HG03558 (cell line): ENCODE measurements at regions not wholly inside any gene's neighbourhood (a gene's known extent, or its start where the extent isn't known, plus 50 kb on each side); places are given as distances from the start of the nearest gene placed in this dataset.

Source experiments
- ATAC-seq: cut with Tn5 transposase; IDR thresholded peaks from one replicate; pipeline ENCODE4 v1.9.1; 2021; ENCODE audit warnings: moderate number of reproducible peaks; ENCODE audit not compliant: unreplicated experiment; ENCODE audit errors: extremely low read depth

DNA sequence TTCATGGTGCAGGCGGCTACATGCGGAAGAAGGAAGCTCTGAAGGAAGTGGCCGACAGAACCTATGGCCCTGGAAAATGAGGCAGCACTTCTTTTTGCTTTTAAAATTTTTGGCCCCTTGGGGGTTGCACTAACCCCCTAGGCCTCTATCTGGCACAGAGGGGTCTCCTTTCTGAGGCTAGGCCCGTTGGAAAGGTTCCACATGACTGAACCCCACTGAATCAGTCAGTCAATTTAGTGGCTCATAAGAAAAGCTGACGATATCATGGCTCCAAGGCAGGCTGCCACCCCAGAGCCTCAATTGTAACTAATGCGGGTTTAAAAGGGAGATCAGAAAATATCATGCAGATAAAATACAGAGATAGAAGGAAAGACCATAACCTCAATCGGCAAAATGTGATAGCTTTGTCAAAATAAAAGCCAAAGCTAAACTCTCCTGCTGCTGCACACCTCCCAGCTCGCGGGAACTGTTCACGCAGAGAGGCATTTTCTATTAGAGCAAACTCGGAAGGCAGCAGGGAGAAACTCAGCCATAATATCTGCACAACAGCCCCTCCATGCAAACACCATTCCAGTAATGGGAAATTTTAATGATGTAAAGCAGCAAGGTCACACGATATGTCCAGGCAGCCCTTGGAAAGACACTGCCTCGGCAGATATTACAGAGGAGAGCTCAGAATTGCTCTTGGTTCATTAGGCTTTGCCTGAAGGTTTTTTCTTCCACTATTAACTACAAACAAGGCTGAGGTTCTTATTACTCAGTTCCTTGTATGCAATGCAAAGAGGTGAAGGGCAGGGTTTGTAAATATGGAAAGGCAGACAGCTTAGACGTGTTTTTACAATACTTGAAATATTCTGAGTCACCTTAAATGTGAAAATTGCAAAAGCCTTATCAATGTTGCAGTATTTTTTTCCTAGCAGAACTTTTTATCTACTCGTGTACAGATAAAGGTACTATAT lies 200.4 kb upstream of the PMFBP1 start:
- no peak for ATAC-seq

- ATAC-seq, result no peak
Measured at GRCh38 chr16:72371307-72372086, 199.5 kb upstream of the PMFBP1 start.

DNA sequence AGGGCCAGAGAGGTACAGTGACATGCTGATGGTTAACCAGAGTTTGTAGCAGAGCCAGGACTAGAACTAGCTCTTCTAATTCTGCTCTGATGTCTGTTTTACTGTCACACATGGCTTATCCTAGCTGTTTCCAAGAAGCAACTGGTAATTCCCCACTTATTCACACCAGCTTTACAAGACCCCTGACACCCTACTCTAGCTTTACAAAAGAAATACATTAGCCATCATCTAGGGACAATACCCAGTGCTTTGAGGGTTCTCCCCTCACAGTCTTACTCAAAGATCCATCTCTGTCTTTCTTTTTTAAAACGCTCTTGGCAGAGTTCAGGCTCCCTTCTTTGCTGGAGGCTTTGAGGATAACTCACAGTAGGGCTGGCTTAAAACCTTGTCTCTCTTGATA lies 197.3 kb upstream of the PMFBP1 start:
- no peak for ATAC-seq

GRCh38 chr16:72367851-72368250 lies 195.9 kb upstream of the PMFBP1 start:
- ATAC-seq, result no peak

DNA sequence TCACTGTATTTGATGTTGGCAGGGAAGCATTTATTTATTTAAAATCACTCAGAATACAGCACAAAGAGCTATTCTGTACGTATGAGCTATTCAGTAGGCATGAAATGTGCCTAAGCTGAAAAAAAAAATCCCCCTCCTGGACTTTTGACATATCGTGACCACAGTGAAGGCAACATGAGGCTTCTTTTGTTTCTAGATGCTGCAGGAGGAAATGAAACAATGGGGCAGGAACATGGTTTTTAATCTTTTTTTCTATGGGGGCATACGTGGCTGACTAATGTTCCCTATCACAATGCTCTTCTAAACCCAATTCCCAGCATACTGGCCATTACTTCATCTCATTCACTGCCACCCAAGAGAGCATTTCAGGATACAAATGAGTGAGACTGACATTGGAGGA lies 191.0 kb upstream of the PMFBP1 start:
- ATAC-seq, result no peak

DNA sequence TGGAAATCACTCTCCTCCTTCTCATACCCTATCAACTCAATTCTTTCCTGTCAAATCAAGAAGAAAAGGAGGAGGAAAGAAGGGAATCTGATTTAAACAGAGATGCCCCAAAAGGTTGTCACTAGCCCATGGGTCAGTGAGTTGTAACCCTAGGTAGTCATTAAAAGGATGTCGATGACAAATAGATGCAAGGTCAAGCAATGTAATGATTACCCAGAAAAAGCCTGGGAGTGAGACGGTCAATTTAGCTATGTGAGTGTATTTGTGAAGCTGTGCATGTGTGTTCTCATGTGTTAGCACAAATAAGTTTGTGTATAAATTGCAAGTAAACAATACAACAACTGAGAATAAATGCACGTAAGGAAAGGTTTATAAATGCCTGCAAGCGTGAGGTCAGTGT lies 190.5 kb upstream of the PMFBP1 start:
- ATAC-seq, result no peak

- no peak for ATAC-seq
Measured at GRCh38 chr16:72357910-72358309, 186.0 kb upstream of the PMFBP1 start.

- no peak for ATAC-seq
Measured at GRCh38 chr16:72355561-72355960, 183.6 kb upstream of the PMFBP1 start.

- ATAC-seq, result no peak
Measured at GRCh38 chr16:72349719-72350118, 177.8 kb upstream of the PMFBP1 start.

GRCh38 chr16:72332926-72333325 lies 161.0 kb upstream of the PMFBP1 start:
- no peak for ATAC-seq

GRCh38 chr16:72324578-72324977 lies 152.6 kb upstream of the PMFBP1 start:
- no peak for ATAC-seq

DNA sequence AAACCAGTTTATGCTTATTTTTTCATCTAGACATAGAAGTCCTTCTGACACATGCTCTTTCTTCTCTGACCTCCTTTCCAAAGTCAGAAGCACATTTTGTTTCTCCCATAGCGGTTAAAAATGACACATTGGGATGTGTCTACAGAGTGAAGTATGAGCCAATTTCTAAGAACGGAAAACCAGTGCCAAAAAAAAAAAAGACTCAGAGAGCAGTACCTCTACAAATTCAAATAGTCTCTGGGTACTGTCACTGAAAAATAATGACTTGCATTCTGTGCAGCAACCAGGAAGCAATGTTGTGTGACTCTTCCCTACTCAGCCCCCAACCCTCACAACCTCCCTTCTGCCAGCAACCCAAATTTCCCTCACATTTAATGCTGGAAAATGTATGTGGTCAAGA lies 145.5 kb upstream of the PMFBP1 start:
- ATAC-seq, result no peak

- no peak for ATAC-seq
Measured at GRCh38 chr16:72313903-72314302, 141.9 kb upstream of the PMFBP1 start.

DNA sequence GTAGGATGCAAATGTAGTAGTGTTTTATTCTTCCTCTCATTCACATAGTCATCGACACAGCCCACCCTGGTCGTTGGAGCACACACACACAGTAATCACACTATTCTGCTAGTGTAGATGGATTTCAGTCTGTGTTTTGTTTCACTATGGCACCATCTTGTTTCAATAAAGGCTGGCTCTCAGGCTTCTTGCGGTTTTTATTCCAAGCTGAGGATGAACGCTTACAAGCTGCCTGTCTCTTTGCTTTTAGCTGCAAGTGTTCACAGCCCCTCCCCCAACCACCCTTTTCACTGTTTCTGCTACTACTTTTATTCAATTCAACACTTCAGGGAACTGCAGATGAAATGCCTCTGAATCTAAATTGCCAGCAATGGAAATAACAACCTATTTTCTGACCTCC lies 140.9 kb upstream of the PMFBP1 start:
- no peak for ATAC-seq

DNA sequence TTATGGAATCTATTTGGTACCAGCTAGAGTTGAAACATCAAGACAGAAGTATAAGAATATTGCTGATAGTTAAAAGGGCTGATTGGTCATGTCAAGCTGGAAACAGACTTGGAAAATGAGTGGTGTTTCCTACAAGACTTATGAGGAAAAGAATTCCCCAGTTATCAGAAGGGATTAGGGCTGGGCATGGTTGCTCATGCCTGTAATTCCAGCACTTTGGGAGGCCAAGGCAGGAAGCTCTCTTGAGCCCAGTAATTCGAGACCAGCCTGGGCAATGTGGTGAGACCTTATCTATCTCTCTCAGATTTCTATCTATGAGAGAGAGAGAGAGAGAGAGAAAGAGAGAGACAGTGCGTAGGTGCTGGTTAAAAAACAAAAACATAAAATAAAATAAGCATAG lies 139.5 kb upstream of the PMFBP1 start:
- ATAC-seq, result no peak

- ATAC-seq, result no peak
Measured at GRCh38 chr16:72309001-72309400, 137.0 kb upstream of the PMFBP1 start.

DNA sequence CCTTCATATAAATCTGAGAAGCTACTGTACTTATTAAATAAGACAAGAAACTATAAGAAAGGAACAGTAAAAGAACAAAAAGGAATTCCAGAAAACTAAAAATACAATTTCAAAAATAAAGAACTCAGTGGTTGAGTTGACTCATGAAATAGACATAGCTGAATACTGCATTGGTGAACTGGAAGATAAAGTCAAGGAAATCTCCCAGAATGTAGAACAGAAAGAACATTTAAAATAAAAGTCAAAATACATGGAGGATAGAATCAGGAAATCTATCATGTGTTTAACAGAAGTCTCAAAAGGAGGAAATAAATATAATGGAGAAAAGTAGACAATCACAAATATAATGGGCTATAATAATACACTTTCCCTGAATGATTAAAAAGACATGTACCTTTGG lies 136.4 kb upstream of the PMFBP1 start:
- no peak for ATAC-seq

GRCh38 chr16:72302332-72302731 lies 130.4 kb upstream of the PMFBP1 start:
- ATAC-seq, result no peak

DNA sequence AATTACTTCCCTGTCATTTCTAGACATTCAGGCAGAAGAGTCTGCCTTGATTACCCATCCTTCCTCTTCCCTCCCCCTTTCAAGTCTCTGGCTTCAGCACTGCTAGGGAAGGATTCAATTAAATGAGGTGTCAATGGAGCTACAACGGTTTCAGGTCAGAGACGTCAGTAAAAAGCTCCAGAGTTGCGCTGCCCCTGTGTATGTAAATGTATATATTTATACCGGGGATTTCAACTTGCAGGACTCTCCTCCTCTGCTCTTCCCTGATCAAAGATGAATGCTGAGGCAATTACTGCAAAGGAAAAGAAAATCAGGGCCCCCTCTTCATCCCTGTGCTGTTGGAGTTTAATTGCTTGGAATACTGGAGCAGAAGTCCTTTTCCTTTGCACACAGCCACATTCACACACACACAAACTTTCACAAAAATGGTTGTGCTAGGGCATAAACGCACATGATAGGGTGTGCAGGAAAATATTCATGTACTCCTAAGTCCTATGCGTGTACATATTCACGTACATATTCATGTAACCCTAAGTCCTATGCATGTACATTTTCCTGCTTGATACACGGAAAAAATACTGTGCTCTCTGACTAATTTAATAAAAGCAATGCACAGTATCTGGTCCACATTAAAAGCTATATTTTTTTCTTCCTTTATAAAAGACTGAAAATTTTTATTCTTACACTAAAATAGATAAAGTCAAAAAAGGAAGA lies 129.7 kb upstream of the PMFBP1 start:
- ATAC-seq, result no peak

DNA sequence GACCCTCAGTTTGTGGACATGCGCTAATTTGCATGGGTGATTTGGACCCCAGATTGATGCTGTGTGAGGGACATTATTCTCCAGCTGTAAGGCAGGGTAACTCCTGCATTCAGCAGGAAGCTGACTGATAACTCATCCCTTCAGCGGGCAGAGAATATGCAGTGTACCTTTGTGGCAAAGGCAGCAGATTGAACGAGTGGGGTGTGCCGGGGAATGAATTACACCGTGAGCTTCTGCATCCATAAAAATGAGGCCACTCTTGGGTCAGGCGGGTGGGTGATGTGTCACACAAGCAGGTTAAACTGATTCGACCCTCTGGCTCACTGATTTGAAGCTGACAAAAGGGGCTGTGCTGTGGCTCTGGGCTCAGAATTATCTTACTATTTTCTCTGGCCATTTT lies 128.9 kb upstream of the PMFBP1 start:
- no peak for ATAC-seq
